ENCODE measurements at regions not wholly inside any gene's neighbourhood (a gene's known extent, or its start where the extent isn't known, plus 50 kb on each side); places are given as distances from the start of the nearest gene placed in this dataset.
A peak's percentile ranks its signal among the peaks of the same experiment; 100 is the strongest.

GRCh38 chr6:76230711-76231110 is 158.2 kb upstream of the IMPG1 start:
- H3K4me3 Mint-ChIP-seq: no peak overlapping the region
- no peak overlapping the region for H3K27ac ChIP-seq (ENCODE audit: insufficient read length, low read depth, low read length)

More at GRCh38 chr6:76230711-76231110, 158.2 kb upstream of the IMPG1 start:
- H3K27ac Mint-ChIP-seq: no peak overlapping the region
- no peaks in the 10 kb centered on the region for H3K36me3 Mint-ChIP-seq (ENCODE audit: insufficient read depth in 1 of 3, low read depth in 3 of 3)
- Histone ChIP-seq H3K18ac (ENCODE audit: insufficient read length, low read depth, low read length) (no peak overlapping the region), H4K5ac (ENCODE audit: insufficient read length, low read depth, low read length) (no peak overlapping the region), H3K79me2 (ENCODE audit: insufficient read depth, low read length) (no peaks in the 10 kb centered on the region), H3K23ac (ENCODE audit: insufficient read length, low read depth, low read length) (no peak overlapping the region), H3K9ac (ENCODE audit: extremely low read depth, insufficient read length, low read length) (no peak overlapping the region), H2AFZ (ENCODE audit: low read length) (no peak overlapping the region), H2BK15ac (ENCODE audit: low read depth, low read length) (no peak overlapping the region), H3K23me2 (ENCODE audit: insufficient read length, low read depth, low read length, poor library complexity, severe bottlenecking) (no peaks in the 10 kb centered on the region), H3K27me3 (ENCODE audit: insufficient read depth, low read length) (no peaks in the 10 kb centered on the region), H2BK20ac (ENCODE audit: low read depth, low read length, poor library complexity, severe bottlenecking) (no peak overlapping the region), H3K79me1 (ENCODE audit: insufficient read depth, low read depth, low read length, poor library complexity, severe bottlenecking) (no peaks in the 10 kb centered on the region), H3K56ac (ENCODE audit: insufficient read length, low read depth, low read length) (no peak overlapping the region), H3K14ac (ENCODE audit: insufficient read depth, low read length) (no peak overlapping the region), H3K4ac (ENCODE audit: low read depth, low read length) (no peak overlapping the region), H2BK5ac (ENCODE audit: insufficient read length, low read length) (no peak overlapping the region), H2BK12ac (ENCODE audit: insufficient read length, low read depth, low read length) (no peak overlapping the region), H2BK120ac (ENCODE audit: low read depth, low read length, poor library complexity, severe bottlenecking) (no peak overlapping the region), H3K4me2 (ENCODE audit: insufficient read depth, insufficient read length, low read length) (no peak overlapping the region), H4K91ac (ENCODE audit: insufficient read length, low read depth, low read length) (no peak overlapping the region), H2AK5ac (ENCODE audit: insufficient read length, low read length) (no peak overlapping the region), H3K4me1 (ENCODE audit: insufficient read depth, low read length) (no peaks in the 10 kb centered on the region), H3T11ph (ENCODE audit: low read length) (no peak overlapping the region), H4K8ac (replicated peaks; ENCODE audit: insufficient read length, low read depth, low read length) (no peak overlapping the region), H4K20me1 (ENCODE audit: control insufficient read depth, insufficient read depth, insufficient read length) (no peaks in the 10 kb centered on the region), H3K9me3 (ENCODE audit: control insufficient read depth, low read depth, low read length) (no peaks in the 10 kb centered on the region)
- no peaks in the 10 kb centered on the region for H3K9me3 Mint-ChIP-seq
- peaks cover 1% of the 10 kb centered on the region; the same call in 1 of the 2 replicates for H3K27me3 Mint-ChIP-seq (ENCODE audit: low read depth)
- H3K4me1 Mint-ChIP-seq: no peaks in the 10 kb centered on the region
- peak; percentile 44; the same call in 2 of the 3 replicates for TF ChIP-seq CTCF (conservative IDR thresholded peaks at IDR 0.05)
- WGBS (ENCODE audit: extremely low coverage, insufficient read length, low lambda C conversion rate): no CpG with 5 or more reads among the region's 2 CpGs
- peak; percentile 63 for DNase-seq

Data from H9 (cell line).